GM12873 (cell line): ENCODE measurements at regions not wholly inside any gene's neighbourhood (a gene's known extent, or its start where the extent isn't known, plus 50 kb on each side); places are given as distances from the start of the nearest gene placed in this dataset.

Experiments
- CTCF ChIP-seq: IDR thresholded peaks from 2 replicates; pipeline ENCODE4 v1.5.1; 2012; ENCODE audit warnings: low read depth, mild to moderate bottlenecking, moderate library complexity, low read length, control low read depth; ENCODE audit not compliant: insufficient read depth; ENCODE audit errors: missing control alignments

DNA sequence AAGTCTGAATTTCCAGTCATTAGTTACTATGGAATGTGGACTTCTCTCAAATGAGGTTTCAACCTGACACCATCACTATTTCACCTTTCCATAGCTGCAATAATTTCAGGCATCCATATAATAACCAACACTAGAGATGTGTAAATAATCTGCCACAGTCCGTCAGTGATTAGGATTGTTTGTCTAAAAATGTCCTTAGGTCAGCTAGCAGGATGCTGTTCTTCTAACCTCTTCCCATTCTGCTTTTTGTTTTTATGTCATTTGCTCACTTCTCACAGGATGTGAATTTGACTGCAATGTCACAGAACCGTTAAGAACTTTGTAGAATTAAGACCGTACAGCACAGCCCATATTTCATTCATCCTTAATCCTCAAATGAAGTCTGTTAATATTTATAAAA is 166.4 kb upstream of the RASA1 start:
- no peak for TF ChIP-seq CTCF

DNA sequence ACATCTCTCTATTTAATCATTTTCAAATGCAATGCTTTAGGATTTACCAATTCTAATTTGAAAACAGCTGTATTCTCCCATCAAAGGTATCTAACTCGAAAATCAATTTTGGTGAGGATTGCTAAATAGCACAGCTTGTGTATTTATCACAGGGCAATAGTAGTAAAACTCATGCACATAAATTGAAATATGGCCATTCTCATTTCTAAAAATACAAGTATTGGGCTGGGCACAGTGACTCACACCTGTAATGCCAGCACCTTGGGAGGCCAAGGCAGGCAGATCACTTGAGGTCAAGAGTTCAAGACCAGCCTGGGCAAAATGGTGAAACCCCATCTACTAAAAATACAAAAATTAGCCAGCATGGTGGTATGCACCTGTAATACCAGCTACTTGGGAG is 164.8 kb upstream of the RASA1 start:
- TF ChIP-seq CTCF, result no peak

GRCh38 chr5:87103616-87104287 is 163.9 kb upstream of the RASA1 start:
- TF ChIP-seq CTCF, result no peak

DNA sequence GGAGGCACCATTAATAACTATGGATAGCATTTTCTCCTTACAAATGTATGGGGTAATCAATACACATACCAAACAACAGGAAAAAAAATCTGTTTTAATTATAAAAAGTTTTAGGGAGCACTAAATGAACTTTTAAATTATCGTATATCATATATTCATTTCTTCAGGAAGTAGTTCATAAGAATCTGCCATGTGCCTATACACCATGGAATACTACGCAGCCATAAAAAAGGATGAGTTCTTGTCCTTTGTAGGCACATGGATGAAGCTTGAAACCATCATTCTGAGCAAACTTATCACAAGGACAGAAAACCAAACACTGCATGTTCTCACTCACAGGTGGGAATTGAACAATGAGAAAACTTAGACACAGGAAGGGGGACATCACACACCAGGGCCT is 162.1 kb upstream of the RASA1 start:
- TF ChIP-seq CTCF, result no peak

DNA sequence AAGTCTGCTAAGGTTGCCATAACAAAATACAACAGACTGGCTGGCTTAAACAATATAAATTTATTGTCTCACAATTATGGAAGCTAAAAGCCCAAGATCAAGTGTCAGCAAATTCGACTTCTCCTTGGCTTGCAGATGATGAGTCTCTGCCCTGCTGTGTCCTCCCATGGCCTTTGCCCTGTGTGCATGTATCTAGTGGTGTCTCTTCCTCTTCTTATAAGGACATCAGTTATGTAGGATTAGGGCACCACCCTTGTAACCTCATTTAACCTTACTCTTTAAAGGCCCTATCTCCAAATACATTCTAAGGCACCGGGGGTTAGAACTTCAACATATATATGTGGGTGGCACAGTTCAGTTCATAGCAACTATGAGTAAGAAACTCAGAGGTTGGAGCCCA is 157.9 kb upstream of the RASA1 start:
- TF ChIP-seq CTCF, result no peak

- no peak for TF ChIP-seq CTCF
Observed at GRCh38 chr5:87110721-87111120, 157.0 kb upstream of the RASA1 start.

- TF ChIP-seq CTCF, result no peak
Observed at GRCh38 chr5:87113861-87114260, 153.8 kb upstream of the RASA1 start.
